ENCODE measurements at regions not wholly inside any gene's neighbourhood (a gene's known extent, or its start where the extent isn't known, plus 50 kb on each side); places are given as distances from the start of the nearest gene placed in this dataset.

DNA sequence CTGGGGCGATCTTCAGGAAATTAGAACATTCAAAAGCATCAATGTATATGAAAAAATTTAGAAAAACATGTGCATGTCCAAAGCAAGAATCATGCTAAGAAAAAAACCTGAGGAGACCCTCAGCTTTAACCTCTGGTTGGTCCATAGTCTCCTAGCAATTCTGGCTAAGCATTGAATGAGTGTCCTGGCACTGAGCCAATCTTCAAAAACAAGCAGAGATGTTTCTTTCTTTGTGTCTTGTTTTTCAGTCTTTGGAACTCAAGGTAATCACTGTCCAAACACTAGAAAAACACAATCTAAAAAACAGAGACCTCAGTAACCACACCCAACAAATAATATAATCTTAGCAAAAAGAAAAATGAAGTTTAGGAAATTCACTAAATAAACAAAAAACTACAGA lies 205.4 kb upstream of the CARD18 start:
- H3K36me3 ChIP-seq (ENCODE audit: control insufficient read depth, insufficient read depth, low read length), result no peaks in the 10 kb centered on the region
- H3K27me3 ChIP-seq (ENCODE audit: control insufficient read depth, insufficient read depth, low read length), result no peaks in the 10 kb centered on the region
- H3K27ac ChIP-seq (ENCODE audit: low read length), result no peak overlapping the region
- H3K4me3 ChIP-seq (ENCODE audit: low read length), result no peak overlapping the region
- peaks cover 2% of the 10 kb centered on the region for H3K9me3 ChIP-seq (replicated peaks; ENCODE audit: control insufficient read depth, low read depth, low read length)
- DNase-seq, result no peak
- H3K4me1 ChIP-seq (ENCODE audit: control insufficient read depth, insufficient read depth, low read length), result no peaks in the 10 kb centered on the region
- no CpG with 5 or more reads among the region's 1 CpG for WGBS (ENCODE audit: insufficient coverage)

DNA sequence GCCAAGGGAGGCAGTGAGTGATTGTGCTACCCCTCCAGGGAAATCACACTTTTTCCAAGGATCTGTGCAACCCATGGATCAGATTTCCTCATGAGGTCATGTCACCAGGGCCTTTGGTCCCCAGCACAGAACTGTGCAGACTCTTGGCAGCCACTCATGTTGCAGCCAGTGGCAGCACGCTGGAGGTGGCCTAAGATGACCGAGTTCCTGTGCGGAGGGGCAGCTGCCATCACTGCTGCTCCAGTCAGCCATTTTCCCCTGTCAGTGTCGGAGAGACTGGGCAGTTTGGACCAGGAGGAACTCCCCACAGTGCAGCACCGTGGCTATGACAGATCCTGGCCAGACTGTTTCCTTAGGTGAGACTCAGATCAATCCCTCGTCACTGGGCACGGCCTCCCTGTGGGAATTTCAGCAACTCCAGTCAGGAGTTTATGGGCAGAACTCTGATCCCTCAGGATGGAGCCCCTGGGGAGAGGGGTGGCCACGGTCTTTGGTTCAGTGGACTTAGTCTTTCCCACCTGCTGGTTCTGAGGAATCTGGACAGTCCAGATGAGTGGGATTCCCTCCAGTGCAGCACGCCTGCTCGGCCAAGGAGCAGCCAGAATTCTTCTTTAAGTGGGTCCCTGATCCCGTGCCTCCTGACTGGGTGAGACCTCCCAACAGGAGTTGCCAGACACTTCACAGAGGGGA lies 194.6 kb upstream of the CARD18 start:
- 86% methylated on average over 9 of the region's 11 CpGs for WGBS (ENCODE audit: insufficient coverage)
- Histone ChIP-seq H3K4me3 (ENCODE audit: low read length) (no peak overlapping the region), H3K9me3 (replicated peaks; ENCODE audit: control insufficient read depth, low read depth, low read length) (no peaks in the 10 kb centered on the region), H3K4me1 (ENCODE audit: control insufficient read depth, insufficient read depth, low read length) (no peaks in the 10 kb centered on the region), H3K27me3 (ENCODE audit: control insufficient read depth, insufficient read depth, low read length) (no peaks in the 10 kb centered on the region), H3K36me3 (ENCODE audit: control insufficient read depth, insufficient read depth, low read length) (no peaks in the 10 kb centered on the region), H3K27ac (ENCODE audit: low read length) (no peak overlapping the region)
- DNase-seq, result no peak

DNA sequence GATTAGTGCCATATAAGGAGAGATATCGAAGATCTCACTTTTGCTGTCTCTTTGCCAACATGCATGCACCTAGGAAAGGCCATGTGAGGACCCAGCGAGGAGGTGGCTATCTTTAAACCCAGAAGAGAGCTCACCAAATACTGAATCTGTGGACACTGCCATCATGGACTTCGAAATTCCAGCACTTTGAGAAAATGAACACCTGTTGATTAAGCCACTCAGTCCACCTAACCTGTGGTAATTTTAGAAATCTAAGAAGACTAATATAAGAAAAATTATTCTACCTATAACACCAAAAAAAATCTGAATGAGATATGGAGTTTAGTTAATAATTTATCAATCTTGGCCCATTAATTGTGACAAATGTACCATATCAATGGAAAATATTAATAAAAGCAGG lies 193.6 kb upstream of the CARD18 start:
- Histone ChIP-seq H3K27ac (ENCODE audit: low read length) (no peak overlapping the region), H3K4me3 (ENCODE audit: low read length) (no peak overlapping the region), H3K4me1 (ENCODE audit: control insufficient read depth, insufficient read depth, low read length) (no peaks in the 10 kb centered on the region), H3K27me3 (ENCODE audit: control insufficient read depth, insufficient read depth, low read length) (no peaks in the 10 kb centered on the region), H3K9me3 (replicated peaks; ENCODE audit: control insufficient read depth, low read depth, low read length) (no peaks in the 10 kb centered on the region), H3K36me3 (ENCODE audit: control insufficient read depth, insufficient read depth, low read length) (no peaks in the 10 kb centered on the region)
- WGBS (ENCODE audit: insufficient coverage), result 100% methylated on average over 2 of the region's 3 CpGs
- no peak for DNase-seq

DNA sequence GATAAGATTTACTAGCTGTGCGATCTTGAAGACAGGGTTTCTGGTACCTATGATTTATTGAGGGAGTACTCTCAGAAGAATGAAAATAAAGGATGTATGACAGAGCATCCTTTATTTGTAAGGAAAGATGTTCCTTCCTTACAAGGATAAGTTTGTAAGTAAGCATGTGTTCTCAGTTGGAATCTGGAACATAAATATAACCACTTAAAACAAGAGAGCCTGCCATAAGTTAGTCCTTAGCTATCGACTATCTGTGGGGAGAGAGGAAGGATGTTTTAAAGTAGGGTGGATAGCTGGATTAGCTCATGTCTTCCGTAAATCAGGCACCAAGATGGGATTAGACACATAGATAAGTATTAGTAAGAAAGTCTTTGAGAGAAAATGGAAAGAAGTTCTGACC lies 192.6 kb upstream of the CARD18 start:
- no CpG with 5 or more reads among the region's 3 CpGs for WGBS (ENCODE audit: insufficient coverage)
- H3K4me1 ChIP-seq (ENCODE audit: control insufficient read depth, insufficient read depth, low read length), result no peaks in the 10 kb centered on the region
- no peaks in the 10 kb centered on the region for H3K27me3 ChIP-seq (ENCODE audit: control insufficient read depth, insufficient read depth, low read length)
- H3K4me3 ChIP-seq (ENCODE audit: low read length), result no peak overlapping the region
- H3K27ac ChIP-seq (ENCODE audit: low read length), result no peak overlapping the region
- no peaks in the 10 kb centered on the region for H3K9me3 ChIP-seq (replicated peaks; ENCODE audit: control insufficient read depth, low read depth, low read length)
- no peak for DNase-seq
- H3K36me3 ChIP-seq (ENCODE audit: control insufficient read depth, insufficient read depth, low read length), result no peaks in the 10 kb centered on the region

DNA sequence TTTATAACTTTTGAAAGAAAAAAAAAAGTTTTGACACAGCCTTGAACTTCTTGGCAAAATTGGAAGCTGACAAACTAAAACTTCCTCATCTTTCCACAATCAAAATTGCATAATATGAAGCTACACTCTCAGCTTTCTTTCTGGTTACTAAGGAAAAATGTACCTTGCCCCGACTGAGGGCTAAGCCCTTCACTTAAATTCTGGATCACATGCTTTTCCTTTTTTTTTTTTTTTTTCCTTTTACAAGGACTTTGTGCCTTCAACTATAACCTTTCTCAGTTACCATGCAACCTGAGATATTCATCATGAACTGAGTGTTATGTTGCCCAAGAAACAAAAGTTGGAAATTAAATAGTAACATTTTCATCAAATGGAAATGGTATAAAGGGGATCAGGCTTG lies 188.5 kb upstream of the CARD18 start:
- WGBS (ENCODE audit: insufficient coverage), result 80% methylated on average over 1 of the region's 1 CpG
- Histone ChIP-seq H3K4me1 (ENCODE audit: control insufficient read depth, insufficient read depth, low read length) (no peaks in the 10 kb centered on the region), H3K4me3 (ENCODE audit: low read length) (no peak overlapping the region), H3K27me3 (ENCODE audit: control insufficient read depth, insufficient read depth, low read length) (no peaks in the 10 kb centered on the region), H3K27ac (ENCODE audit: low read length) (no peak overlapping the region), H3K36me3 (ENCODE audit: control insufficient read depth, insufficient read depth, low read length) (no peaks in the 10 kb centered on the region), H3K9me3 (replicated peaks; ENCODE audit: control insufficient read depth, low read depth, low read length) (no peaks in the 10 kb centered on the region)
- peak; percentile 2 for DNase-seq

DNA sequence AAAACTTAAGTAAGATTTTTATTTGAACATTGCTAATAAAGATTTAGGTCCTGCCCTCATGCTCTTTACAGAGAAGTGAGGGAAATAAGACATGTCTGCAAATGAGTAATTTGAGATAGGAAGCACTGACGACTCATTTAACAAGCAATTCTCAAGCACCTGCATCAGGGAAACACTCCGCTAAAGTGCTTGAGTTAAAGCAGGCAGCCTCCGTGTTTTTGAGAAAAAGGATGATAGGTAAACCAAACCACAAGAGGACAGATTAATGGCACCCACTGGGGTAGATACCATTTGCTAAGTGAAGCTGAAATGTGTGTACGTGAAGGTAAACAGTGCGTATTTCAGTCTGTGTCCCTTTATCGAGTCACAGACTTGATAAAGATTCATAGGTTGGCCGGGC lies 184.6 kb upstream of the CARD18 start:
- no peak overlapping the region for H3K27ac ChIP-seq (ENCODE audit: low read length)
- no peaks in the 10 kb centered on the region for H3K4me1 ChIP-seq (ENCODE audit: control insufficient read depth, insufficient read depth, low read length)
- no peak overlapping the region for H3K4me3 ChIP-seq (ENCODE audit: low read length)
- WGBS (ENCODE audit: insufficient coverage), result 67% methylated on average over 6 of the region's 7 CpGs
- no peak for DNase-seq
- no peaks in the 10 kb centered on the region for H3K27me3 ChIP-seq (ENCODE audit: control insufficient read depth, insufficient read depth, low read length)
- no peaks in the 10 kb centered on the region for H3K9me3 ChIP-seq (replicated peaks; ENCODE audit: control insufficient read depth, low read depth, low read length)
- H3K36me3 ChIP-seq (ENCODE audit: control insufficient read depth, insufficient read depth, low read length), result no peaks in the 10 kb centered on the region

DNA sequence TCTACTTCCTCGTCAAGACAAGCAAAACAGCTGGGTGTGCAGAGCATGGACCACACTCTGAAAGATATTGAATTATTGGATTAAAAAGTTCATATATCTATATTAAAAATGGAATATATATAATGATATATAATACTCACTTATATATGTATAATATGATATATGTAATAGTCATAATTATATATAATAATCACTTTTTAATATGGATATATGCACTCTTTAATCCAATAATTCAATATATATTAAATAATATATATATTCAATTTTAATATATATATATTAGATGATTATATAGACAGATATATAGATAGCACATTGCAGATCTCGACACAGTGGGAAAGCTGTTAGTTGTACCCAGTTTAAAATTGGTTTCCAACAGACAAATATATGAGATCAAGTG lies 182.1 kb upstream of the CARD18 start:
- no peak for DNase-seq
- Histone ChIP-seq H3K36me3 (ENCODE audit: control insufficient read depth, insufficient read depth, low read length) (no peaks in the 10 kb centered on the region), H3K4me3 (ENCODE audit: low read length) (no peak overlapping the region), H3K9me3 (replicated peaks; ENCODE audit: control insufficient read depth, low read depth, low read length) (no peaks in the 10 kb centered on the region), H3K4me1 (ENCODE audit: control insufficient read depth, insufficient read depth, low read length) (no peaks in the 10 kb centered on the region), H3K27me3 (ENCODE audit: control insufficient read depth, insufficient read depth, low read length) (no peaks in the 10 kb centered on the region), H3K27ac (ENCODE audit: low read length) (no peak overlapping the region)
- 80% methylated on average over 1 of the region's 2 CpGs for whole genome bisulfite sequencing (ENCODE audit: insufficient coverage)

DNA sequence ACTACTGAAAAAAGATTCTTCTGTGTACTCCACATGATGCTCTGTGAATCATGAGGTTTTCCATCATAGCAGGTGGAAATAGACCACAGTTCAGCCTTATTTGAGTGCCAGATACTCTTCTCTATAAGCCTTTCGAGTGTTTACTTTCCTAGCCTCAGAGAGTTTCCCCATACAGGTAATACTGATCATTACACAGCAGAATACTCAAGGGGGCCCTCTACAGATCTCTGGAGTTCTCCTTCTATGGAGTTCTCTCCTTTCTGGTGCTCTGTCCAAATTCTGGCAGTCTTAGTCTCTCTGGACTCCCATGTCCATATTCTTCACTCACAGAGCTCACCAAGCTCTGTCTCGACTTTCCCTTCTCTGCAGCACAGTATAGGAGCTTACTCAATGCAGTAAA lies 175.7 kb upstream of the CARD18 start:
- H3K36me3 ChIP-seq (ENCODE audit: control insufficient read depth, insufficient read depth, low read length), result no peaks in the 10 kb centered on the region
- no peaks in the 10 kb centered on the region for H3K4me1 ChIP-seq (ENCODE audit: control insufficient read depth, insufficient read depth, low read length)
- H3K4me3 ChIP-seq (ENCODE audit: low read length), result no peak overlapping the region
- no peak for DNase-seq
- H3K9me3 ChIP-seq (replicated peaks; ENCODE audit: control insufficient read depth, low read depth, low read length), result no peaks in the 10 kb centered on the region
- no peaks in the 10 kb centered on the region for H3K27me3 ChIP-seq (ENCODE audit: control insufficient read depth, insufficient read depth, low read length)
- WGBS (ENCODE audit: insufficient coverage), result 50% methylated on average over 1 of the region's 2 CpGs
- no peak overlapping the region for H3K27ac ChIP-seq (ENCODE audit: low read length)

DNA sequence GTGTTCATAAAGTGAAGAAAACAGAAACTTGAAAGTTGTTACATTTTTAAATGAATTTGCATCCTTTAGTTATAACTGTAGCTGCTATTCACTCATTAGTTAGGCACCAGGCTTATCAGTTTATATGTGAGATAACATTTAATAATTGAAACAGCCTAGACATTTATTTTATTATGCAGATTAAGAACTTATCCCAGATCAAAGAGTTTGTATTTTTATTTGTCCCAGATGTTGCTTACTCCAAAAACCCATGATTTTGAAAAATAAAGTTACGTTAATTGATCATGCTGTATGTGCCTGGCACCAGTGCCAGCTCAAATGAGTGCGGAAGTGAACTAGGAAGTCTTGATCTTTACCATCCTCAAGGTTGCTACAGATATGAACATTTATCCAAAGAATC lies 172.7 kb upstream of the CARD18 start:
- H3K9me3 ChIP-seq (replicated peaks; ENCODE audit: control insufficient read depth, low read depth, low read length), result no peaks in the 10 kb centered on the region
- no peaks in the 10 kb centered on the region for H3K4me1 ChIP-seq (ENCODE audit: control insufficient read depth, insufficient read depth, low read length)
- H3K36me3 ChIP-seq (ENCODE audit: control insufficient read depth, insufficient read depth, low read length), result no peaks in the 10 kb centered on the region
- no peak overlapping the region for H3K4me3 ChIP-seq (ENCODE audit: low read length)
- no peak for DNase-seq
- no CpG with 5 or more reads among the region's 2 CpGs for WGBS (ENCODE audit: insufficient coverage)
- H3K27me3 ChIP-seq (ENCODE audit: control insufficient read depth, insufficient read depth, low read length), result no peaks in the 10 kb centered on the region
- no peak overlapping the region for H3K27ac ChIP-seq (ENCODE audit: low read length)

DNA sequence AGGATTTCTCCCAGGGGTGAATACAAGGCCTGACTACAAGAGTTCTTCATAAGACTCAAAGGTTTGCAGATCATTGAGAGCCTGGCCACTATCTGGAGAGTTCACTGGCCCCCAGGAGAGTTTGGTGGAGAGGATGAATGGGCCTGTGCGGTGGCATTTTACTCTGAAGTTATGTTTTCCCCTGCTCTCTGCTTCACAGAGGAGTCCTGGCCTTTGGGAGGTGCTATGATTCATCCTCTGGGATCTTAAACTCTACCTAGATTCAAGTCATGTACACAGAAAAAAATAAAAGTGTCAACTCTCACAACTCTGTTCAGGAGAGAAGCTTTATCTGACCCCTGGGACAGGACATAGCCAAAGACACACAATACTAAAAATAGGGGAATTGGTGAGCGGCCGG lies 159.1 kb upstream of the CARD18 start:
- WGBS (ENCODE audit: insufficient coverage), result no CpG with 5 or more reads among the region's 3 CpGs
- no peak for DNase-seq
- Histone ChIP-seq H3K4me1 (ENCODE audit: control insufficient read depth, insufficient read depth, low read length) (no peaks in the 10 kb centered on the region), H3K9me3 (replicated peaks; ENCODE audit: control insufficient read depth, low read depth, low read length) (no peaks in the 10 kb centered on the region), H3K36me3 (ENCODE audit: control insufficient read depth, insufficient read depth, low read length) (no peaks in the 10 kb centered on the region), H3K27me3 (ENCODE audit: control insufficient read depth, insufficient read depth, low read length) (no peaks in the 10 kb centered on the region), H3K27ac (ENCODE audit: low read length) (no peak overlapping the region), H3K4me3 (ENCODE audit: low read length) (no peak overlapping the region)

DNA sequence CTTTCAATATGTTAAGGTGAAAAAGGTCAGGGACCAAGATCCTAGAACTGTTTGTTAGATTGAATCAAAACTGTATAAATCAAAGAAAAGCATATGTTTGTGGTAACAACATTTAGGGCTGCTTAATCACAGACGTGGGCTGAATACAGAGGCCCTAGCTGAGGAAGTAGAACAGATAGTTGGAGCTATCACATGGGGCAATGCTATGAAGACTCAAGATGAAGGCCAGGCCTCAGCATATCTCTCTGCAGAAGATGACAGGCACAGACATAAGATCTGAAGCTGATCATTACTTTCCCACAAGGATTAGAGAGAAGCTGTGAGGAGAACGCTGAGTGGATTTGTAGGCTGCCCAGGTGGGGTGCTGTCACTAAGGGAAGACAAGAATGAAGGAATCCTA lies 158.6 kb upstream of the CARD18 start:
- Histone ChIP-seq H3K4me3 (ENCODE audit: low read length) (no peak overlapping the region), H3K27ac (ENCODE audit: low read length) (no peak overlapping the region), H3K4me1 (ENCODE audit: control insufficient read depth, insufficient read depth, low read length) (no peaks in the 10 kb centered on the region), H3K36me3 (ENCODE audit: control insufficient read depth, insufficient read depth, low read length) (no peaks in the 10 kb centered on the region), H3K27me3 (ENCODE audit: control insufficient read depth, insufficient read depth, low read length) (no peaks in the 10 kb centered on the region), H3K9me3 (replicated peaks; ENCODE audit: control insufficient read depth, low read depth, low read length) (no peaks in the 10 kb centered on the region)
- no peak for DNase-seq
- 55% methylated on average over 1 of the region's 2 CpGs for WGBS (ENCODE audit: insufficient coverage)

Data from muscle of leg (tissue), 3 donors.